NT2/D1 (cell line): ENCODE measurements at regions not wholly inside any gene's neighbourhood (a gene's known extent, or its start where the extent isn't known, plus 50 kb on each side); places are given as distances from the start of the nearest gene placed in this dataset.

Source experiments
- YY1 ChIP-seq: IDR thresholded peaks from 2 replicates; pipeline ENCODE4 v1.6.1; 2011; ENCODE audit not compliant: insufficient read length, insufficient read depth
- ZNF274 ChIP-seq: IDR thresholded peaks from 2 replicates; pipeline ENCODE4 v1.6.1; 2011; ENCODE audit warnings: mild to moderate bottlenecking, low read depth, low read length

GRCh38 chr16:48838349-48838748, 228.4 kb upstream of the N4BP1 start:
- TF ChIP-seq YY1 (no peak), ZNF274 (no peak)
